ENCODE measurements at regions not wholly inside any gene's neighbourhood (a gene's known extent, or its start where the extent isn't known, plus 50 kb on each side); places are given as distances from the start of the nearest gene placed in this dataset.
"Not testable (repeated sequence)": the region's sequence is repeated elsewhere in the genome, so short reads cannot be mapped to it uniquely, and the experiment has no call there.

DNA sequence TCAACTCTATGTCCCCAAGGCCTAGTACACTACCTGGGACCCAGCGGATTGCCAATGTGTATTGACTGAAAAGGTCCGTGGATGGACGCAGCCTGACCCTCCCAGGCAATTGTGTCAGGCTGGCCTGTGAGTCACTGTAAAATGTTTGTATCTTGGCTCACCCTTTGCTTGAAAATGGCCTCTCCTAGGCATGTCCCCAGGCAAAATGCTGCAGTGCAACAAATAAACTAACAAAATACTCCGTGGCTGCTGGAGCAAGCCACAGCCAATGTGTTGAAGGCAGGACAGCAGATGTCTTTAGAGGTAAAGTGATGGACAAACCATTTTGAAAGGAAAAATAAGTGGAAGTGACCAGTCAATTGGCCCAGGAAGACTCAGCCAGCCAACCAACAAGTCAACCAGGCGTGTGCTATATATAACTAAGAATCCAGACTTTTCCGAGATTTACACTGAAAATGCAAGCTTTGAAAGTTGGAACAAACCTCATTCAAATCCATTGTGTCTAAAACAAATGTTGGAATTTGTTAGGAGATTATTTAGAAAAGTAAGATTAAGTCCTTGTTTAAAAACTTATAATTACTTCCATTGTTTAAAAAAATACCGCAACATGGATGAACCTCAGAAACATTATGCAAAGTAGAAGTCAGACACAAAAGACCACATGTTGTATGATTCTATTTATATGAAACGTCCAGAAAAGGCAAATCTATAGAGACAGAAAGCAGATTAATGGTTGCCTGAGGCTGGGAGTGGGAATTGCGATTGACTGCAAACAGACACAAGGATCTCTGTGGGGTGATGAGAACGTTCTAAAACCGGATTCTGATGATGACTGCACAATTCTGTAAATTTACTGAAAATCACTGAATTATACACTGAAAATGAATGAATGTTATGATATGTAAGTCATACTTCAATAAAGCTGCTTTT is 191.2 kb downstream of the TLE3 start:
- DNase-seq (ENCODE audit: low read depth in 2 of 2, low spot score in 1 of 2), result no peak

GRCh38 chr15:69908060-69908459 is 189.7 kb downstream of the TLE3 start:
- no peak for DNase-seq (ENCODE audit: low read depth in 2 of 2, low spot score in 1 of 2)

DNA sequence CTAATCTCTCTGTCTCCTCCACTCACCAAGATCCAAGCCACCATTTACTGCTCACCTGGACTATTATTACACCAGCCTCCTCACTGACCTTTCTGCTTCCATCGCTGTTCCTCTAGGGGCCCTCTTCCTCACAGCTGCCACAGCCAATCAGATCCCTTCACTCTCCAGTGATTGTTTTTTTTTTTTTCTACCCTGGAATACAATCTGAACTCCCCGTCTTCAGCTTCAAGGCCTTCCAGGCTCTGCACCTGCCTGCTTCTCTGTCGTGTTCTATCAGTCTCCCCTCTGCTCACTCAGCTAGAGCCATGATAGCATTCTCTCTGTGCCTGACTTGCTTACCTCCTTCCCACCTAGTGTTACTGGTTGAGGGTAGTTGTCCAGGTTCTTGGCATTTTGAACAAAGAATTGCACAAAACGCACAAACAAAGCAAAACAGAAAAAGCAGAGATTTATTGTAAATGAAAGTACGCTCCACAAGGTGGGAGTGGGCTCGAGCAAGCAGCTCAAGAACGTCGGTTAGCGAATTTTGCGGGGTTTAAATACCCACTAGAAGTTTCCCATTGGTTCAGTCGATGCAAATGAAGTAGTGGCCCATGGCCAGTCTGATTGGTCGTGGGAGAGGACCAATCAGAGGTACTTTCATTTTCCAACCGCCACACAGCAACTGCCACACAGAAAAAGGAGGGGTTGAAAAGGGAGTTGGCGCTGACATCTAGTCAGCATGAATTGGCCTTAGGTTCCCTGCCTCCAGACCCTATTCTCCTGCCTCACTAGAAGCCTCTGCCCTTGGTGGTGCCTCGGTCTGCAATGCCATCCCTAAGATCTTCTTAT is 188.9 kb downstream of the TLE3 start:
- no peak for DNase-seq (ENCODE audit: low read depth in 2 of 2, low spot score in 1 of 2)

DNA sequence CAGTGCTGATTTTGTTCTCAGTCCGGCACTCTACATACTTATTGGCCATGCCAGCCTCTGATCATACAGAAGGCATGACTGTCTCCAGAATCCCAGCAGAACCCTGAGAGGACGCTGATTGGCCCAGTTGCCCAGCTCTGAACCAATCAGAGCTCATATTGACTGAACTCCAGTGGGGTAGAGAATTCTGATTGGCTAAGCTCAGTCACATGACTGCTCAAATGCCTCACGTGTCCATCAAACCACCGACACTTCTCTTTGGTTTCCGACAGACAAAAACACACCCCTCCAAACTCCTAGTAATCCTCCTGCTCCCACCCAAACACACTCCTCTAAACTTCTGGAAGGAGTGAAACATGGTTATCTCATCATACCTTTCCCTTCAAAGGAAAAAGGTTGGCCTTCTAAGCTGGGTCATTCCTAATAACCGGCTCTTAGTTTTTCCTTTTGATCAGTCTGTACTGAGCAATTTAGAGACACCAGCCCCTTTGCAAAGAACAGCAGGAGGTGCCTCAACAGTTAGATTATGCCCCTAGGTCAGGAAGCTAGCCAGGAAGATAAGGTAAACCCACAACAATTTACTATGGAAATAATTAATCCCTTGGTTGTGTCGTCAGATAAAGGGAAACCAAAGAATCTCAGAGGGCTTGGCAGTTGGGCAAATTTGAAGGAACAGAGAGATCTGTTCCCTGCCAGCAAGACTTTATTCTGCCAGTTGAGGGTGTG is 187.8 kb downstream of the TLE3 start:
- no peak for DNase-seq (ENCODE audit: low read depth in 2 of 2, low spot score in 1 of 2)

DNA sequence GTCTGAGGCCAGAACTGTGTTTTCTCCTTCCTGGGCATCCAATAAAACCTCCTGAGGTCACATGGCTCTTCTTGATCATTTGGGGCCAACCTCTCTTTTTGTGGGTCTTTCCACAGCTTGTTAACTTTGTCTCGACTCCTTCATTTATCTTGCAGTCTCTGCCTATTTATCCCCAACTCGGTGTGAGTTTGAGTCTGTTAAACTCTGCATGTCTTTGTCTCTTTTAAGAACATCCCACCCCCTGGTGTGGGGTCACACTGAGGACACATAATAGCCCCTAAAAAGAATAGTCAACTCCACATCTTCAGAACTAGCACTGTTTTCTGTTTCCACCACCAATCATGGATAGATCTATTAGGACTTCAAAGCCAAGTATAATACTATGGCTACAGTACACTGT is 187.2 kb downstream of the TLE3 start:
- DNase-seq (ENCODE audit: low read depth in 2 of 2, low spot score in 1 of 2), result no peak

- no peak for DNase-seq (ENCODE audit: low read depth in 2 of 2, low spot score in 1 of 2)
These were observed 185.6 kb downstream of the TLE3 start for GRCh38 chr15:69912116-69912515.

- no peak for DNase-seq (ENCODE audit: low read depth in 2 of 2, low spot score in 1 of 2)
These were observed 183.7 kb downstream of the TLE3 start for GRCh38 chr15:69914040-69914439.

GRCh38 chr15:69914960-69915359 is 182.8 kb downstream of the TLE3 start:
- DNase-seq (ENCODE audit: low read depth in 2 of 2, low spot score in 1 of 2), result no peak

GRCh38 chr15:69916169-69916785 is 181.4 kb downstream of the TLE3 start:
- DNase-seq (ENCODE audit: low read depth in 2 of 2, low spot score in 1 of 2), result no peak

GRCh38 chr15:69917056-69917455 is 180.7 kb downstream of the TLE3 start:
- no peak for DNase-seq (ENCODE audit: low read depth in 2 of 2, low spot score in 1 of 2)

GRCh38 chr15:69919816-69920215 is 177.9 kb downstream of the TLE3 start:
- DNase-seq (ENCODE audit: low read depth in 2 of 2, low spot score in 1 of 2), result no peak

- DNase-seq (ENCODE audit: low read depth in 2 of 2, low spot score in 1 of 2), result no peak
These were observed 177.5 kb downstream of the TLE3 start for GRCh38 chr15:69920221-69920620.

DNA sequence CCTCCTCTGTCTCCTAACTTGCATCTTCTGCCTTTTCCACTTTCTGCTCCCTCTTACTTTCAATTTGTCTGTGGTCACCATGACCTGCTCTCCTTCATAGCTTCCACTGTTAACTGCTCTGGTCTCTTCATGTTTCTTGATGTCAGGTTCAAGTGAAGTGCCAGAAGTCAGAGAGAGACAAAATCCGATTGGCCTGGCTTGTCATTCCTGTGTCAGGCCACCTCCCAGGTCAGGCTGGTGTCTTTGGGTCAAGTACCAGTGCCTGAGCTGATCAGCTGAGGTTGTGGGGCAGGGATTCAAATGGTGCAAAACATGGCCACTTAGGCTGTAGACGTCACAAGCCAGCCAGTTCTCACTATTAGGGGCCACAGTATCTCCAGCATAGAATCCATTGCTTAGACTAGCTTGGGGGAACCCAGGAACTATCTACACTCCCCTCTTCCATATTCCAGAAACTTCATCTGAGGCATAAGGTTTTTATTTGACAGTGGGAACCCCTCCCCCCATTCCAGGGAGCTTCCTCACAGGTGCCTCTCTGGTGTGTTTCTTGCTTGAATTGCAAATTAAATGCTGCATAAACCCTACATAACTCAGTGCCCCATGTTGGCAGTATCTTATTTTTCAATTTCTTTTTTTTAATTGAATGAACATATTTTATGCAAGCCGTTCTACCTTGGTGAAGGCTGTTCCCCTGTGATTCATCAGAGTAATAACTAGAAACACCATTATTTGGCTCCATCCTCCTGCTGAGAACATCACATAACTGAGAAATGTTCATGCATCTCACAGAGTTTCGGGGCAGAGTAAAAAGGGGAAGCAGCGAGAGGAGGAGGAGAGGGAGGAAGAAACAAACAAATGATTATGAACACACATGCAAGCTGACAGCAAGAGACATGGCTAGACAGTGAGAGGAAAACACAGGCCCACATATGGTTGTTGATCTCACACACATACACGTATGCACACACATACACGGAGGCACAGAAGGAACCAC is 175.8 kb downstream of the TLE3 start:
- no peak for DNase-seq (ENCODE audit: low read depth in 2 of 2, low spot score in 1 of 2)

GRCh38 chr15:69924531-69924930 is 173.2 kb downstream of the TLE3 start:
- no peak for DNase-seq (ENCODE audit: low read depth in 2 of 2, low spot score in 1 of 2)

DNA sequence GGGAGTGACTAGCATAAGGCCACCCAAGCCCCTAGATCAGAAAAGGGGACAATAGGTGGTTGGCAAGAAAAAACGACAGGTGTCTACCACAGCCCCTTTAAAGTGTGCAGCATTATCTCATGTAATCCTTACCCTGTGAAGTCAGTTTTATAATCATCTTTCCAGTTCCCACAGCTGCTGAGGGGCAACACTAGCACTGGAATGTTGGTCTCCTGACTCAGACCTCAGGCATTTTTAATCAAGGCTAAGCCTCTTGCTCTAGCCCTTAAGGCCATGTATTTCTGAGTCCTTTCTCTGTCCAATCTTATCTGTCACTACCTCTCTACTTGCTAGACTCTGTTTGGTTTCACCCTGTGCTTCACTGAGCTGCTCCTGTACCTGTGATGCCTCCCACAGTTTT is 171.7 kb downstream of the TLE3 start:
- DNase-seq (ENCODE audit: low read depth in 2 of 2, low spot score in 1 of 2), result no peak

- no peak for DNase-seq (ENCODE audit: low read depth in 2 of 2, low spot score in 1 of 2)
These were observed 171.0 kb downstream of the TLE3 start for GRCh38 chr15:69926721-69927120.

GRCh38 chr15:69928890-69929289 is 168.8 kb downstream of the TLE3 start:
- DNase-seq (ENCODE audit: low read depth in 2 of 2, low spot score in 1 of 2), result not testable (repeated sequence)

GRCh38 chr15:69929905-69930630 is 167.6 kb downstream of the TLE3 start:
- DNase-seq (ENCODE audit: low read depth in 2 of 2, low spot score in 1 of 2), result no peak

GRCh38 chr15:69930754-69931153 is 167.0 kb downstream of the TLE3 start:
- no peak for DNase-seq (ENCODE audit: low read depth in 2 of 2, low spot score in 1 of 2)
